HEK293T (cell line): ENCODE measurements at regions not wholly inside any gene's neighbourhood (a gene's known extent, or its start where the extent isn't known, plus 50 kb on each side); places are given as distances from the start of the nearest gene placed in this dataset.
"Not testable (repeated sequence)": the region's sequence is repeated elsewhere in the genome, so short reads cannot be mapped to it uniquely, and the experiment has no call there.

ENCODE experiments used
- BHLHE40 ChIP-seq: fragments of 450-650 bp; IDR thresholded peaks from 2 replicates; pipeline ENCODE4 v1.6.1; 2016; ENCODE audit warnings: mild to moderate bottlenecking, moderate library complexity, borderline replicate concordance
- FOXA1 ChIP-seq: fragments of 450-650 bp; IDR thresholded peaks from 2 replicates; pipeline ENCODE4 v1.6.1; 2016; ENCODE audit warnings: mild to moderate bottlenecking
- FOXM1 ChIP-seq: fragments of 450-650 bp; IDR thresholded peaks from 2 replicates; pipeline ENCODE4 v1.6.1; 2017; ENCODE audit warnings: mild to moderate bottlenecking, borderline replicate concordance
- SP1 ChIP-seq: fragments of 450-650 bp; IDR thresholded peaks from 2 replicates; pipeline ENCODE4 v1.6.1; 2017
- SUZ12 ChIP-seq: fragments of 450-650 bp; IDR thresholded peaks from 2 replicates; pipeline ENCODE4 v1.6.1; 2016; ENCODE audit warnings: mild to moderate bottlenecking

- not testable (repeated sequence) for TF ChIP-seq FOXM1, FOXA1, SUZ12, SP1, BHLHE40
These were observed 100.2 kb upstream of the TPTE start for GRCh38 chr21:10421199-10421598.
